ENCODE measurements at regions not wholly inside any gene's neighbourhood (a gene's known extent, or its start where the extent isn't known, plus 50 kb on each side); places are given as distances from the start of the nearest gene placed in this dataset.
"Not testable (repeated sequence)": the region's sequence is repeated elsewhere in the genome, so short reads cannot be mapped to it uniquely, and the experiment has no call there.

DNA sequence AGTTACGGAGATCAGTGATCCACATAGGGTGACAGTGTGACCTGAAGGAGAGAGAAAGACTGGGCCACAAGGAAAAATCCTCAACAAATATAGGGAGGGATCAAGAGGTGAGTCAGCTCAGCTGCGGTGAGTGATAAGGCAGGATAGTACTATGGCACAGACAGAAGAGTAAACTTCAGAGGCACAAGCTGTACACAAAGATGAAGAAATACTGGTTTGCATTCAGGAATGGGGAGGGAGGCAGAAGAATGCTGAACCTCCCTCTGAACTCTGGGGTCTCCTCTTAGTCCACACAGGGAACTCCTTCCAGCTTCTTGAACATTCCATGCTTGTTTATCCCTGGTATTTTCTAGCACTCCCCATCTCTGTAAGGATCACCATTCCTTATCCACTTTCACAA is 162.7 kb downstream of the BARX2 start:
- no peak for TF ChIP-seq CTCF (conservative IDR thresholded peaks at IDR 0.05)
- peak overlapping the region; percentile 20; the same call in 1 of the 2 replicates for H3K27ac ChIP-seq

DNA sequence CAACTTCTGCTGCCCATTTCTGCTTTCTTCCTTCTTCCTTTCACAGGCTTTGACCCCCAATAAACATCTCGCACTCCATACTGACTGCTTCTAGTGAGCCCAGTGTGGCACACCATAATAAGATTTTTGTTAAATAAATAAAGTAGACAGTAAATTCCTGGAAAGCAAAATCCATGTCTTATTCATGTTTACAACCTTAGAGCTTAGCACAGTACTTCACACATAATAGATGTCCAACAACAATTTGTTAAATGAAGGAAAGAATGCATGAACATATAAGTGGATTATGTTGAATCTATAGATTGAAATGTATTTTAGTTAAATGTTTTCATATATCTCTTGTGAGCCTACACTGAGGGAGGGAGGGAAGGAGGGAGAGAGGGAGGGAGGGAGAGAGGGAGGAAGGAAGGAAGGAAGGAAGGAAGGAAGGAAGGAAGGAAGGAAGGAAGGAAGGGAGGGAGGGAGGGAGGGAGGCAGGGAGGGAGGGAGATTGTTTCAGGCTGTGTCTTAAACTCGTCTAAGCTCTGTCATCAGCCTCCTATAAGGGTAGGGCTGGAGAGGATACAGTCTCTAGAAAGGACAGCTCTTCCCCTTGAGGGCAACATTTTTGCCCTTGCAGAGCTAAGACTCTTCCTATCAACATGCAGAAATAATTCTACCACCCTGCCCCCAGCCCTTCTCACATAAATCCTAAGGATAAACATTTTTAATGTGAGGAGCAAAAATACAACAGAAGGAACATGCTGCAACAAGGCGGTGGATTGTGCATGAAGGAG is 168.1 kb downstream of the BARX2 start:
- TF ChIP-seq CTCF (conservative IDR thresholded peaks at IDR 0.05), result no peak
- no peak overlapping the region for H3K27ac ChIP-seq

DNA sequence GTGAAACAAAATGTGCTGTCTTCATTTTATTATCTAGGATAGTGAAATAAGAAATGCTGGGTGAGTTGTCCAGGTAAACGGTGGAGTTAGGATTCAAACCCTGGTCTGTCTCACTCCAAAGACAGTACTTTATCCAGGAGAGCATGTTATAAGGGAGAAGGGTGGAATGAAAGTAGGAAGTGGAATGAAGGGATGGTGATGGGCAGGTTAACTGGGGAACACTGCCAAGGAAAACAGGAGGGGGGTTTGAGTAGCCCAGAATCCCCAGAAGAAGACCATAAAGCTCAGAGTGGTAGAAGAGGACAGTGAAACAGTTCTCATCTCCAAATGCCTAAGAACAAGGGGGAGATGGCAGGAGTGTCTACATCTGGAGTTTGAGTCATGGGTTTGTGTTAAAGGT is 169.0 kb downstream of the BARX2 start:
- H3K27ac ChIP-seq, result no peak overlapping the region
- no peak for TF ChIP-seq CTCF (conservative IDR thresholded peaks at IDR 0.05)

GRCh38 chr11:129546266-129546665 is 170.6 kb downstream of the BARX2 start:
- TF ChIP-seq CTCF (conservative IDR thresholded peaks at IDR 0.05), result no peak
- H3K27ac ChIP-seq, result no peak overlapping the region

DNA sequence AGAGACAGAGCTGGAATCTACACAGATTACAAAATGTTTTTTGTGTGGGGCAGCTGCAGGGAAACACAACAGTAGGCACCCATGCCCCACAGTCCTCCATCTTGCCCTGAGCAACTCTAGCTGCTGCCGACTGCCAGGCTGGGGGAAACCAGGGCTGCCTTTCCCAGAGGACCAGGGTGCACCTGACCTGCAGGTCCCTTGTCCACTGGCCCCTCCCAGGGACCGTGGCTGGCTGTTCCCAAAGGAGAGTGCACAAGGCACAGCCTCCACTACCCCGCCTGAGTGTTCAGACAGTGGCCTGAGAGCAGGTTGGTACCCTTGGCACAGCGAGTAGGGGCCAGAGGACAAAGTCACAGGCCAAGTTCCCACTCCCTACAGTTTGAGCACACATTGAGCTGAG is 181.8 kb downstream of the BARX2 start:
- H3K27ac ChIP-seq, result no peak overlapping the region
- no peak for TF ChIP-seq CTCF (conservative IDR thresholded peaks at IDR 0.05)

DNA sequence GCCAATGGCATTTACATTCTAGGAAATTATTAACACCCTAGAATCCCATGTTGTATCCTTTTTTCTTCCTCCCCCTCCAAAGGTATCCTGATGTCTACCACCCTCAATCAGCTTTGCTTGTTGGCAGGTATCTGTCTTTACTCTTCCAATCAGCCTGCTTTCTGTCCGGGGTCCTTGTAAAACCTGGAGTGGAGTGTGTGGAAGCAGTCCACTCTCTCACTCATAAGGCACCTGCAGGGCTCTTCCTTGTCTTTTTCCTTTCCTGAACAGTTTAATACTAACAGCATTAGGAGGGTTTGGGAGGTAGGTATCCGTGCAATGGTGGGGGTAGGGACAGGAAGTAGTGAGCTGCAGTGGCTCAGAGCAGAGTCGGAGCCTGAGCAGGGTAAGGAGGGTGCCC is 193.4 kb downstream of the BARX2 start:
- TF ChIP-seq CTCF (conservative IDR thresholded peaks at IDR 0.05), result no peak
- H3K27ac ChIP-seq, result no peak overlapping the region

GRCh38 chr11:129572667-129573066 is 197.0 kb downstream of the BARX2 start:
- H3K27ac ChIP-seq, result not testable (repeated sequence)

DNA sequence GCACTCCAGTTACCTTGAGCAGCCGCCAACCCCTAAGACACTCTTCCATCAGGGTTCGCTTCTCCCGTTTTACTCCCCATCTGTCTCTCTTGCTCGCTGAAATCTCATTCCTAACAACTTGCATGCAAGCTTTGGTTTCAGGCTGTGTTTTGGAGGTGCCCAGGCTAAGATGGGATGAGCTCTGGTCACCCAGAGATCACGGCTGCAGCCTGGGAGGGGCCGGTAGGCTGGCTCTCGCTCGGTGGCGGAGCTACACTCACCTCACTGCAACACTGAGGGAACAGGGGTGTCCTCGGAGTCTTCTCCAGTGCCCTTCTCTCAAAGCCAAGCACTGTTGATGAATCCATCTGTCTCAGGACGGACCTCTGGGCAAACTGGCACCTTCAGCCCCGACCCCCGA is 197.5 kb downstream of the BARX2 start:
- H3K27ac ChIP-seq, result no peak overlapping the region
- no peak for TF ChIP-seq CTCF (conservative IDR thresholded peaks at IDR 0.05)

Measured in VCaP (cell line).